ENCODE measurements at regions not wholly inside any gene's neighbourhood (a gene's known extent, or its start where the extent isn't known, plus 50 kb on each side); places are given as distances from the start of the nearest gene placed in this dataset.

- Histone ChIP-seq H3K27ac (ENCODE audit: low read depth, low read length) (no peak overlapping the region), H3K9me2 (replicated peaks; ENCODE audit: insufficient read depth, low read length) (no peaks in the 10 kb centered on the region), H2AFZ (ENCODE audit: low read depth, low read length, severe bottlenecking) (no peak overlapping the region), H3K4me2 (ENCODE audit: low read depth, low read length, poor library complexity, severe bottlenecking) (no peak overlapping the region), H3K27me3 (ENCODE audit: low read length) (no peaks in the 10 kb centered on the region), H3K4me3 (ENCODE audit: insufficient read depth, low read length, poor library complexity, severe bottlenecking) (no peak overlapping the region), H3K79me2 (ENCODE audit: insufficient read depth, low read length) (no peaks in the 10 kb centered on the region), H4K20me1 (ENCODE audit: low read depth, low read length) (no peaks in the 10 kb centered on the region), H3F3A (ENCODE audit: insufficient read depth) (no peaks in the 10 kb centered on the region), H3K36me3 (ENCODE audit: low read length) (no peaks in the 10 kb centered on the region), H3K9me3 (ENCODE audit: insufficient read depth, low read length) (no peaks in the 10 kb centered on the region), H3K9ac (ENCODE audit: low read length) (no peak overlapping the region)
- TF ChIP-seq EZH2phosphoT487 (conservative IDR thresholded peaks at IDR 0.05; ENCODE audit: low read length) (no peak), CTCF (IDR thresholded peaks at IDR 0.05; ENCODE audit: insufficient read depth, low read length, poor library complexity, severe bottlenecking) (no peak)
Measured at GRCh38 chr1:96039910-96040309, 681.7 kb upstream of the PTBP2 start.

- H3K9me2 ChIP-seq (replicated peaks; ENCODE audit: insufficient read depth, low read length) = no peaks in the 10 kb centered on the region
- TF ChIP-seq EZH2phosphoT487 (conservative IDR thresholded peaks at IDR 0.05; ENCODE audit: low read length) (no peak), CTCF (IDR thresholded peaks at IDR 0.05; ENCODE audit: insufficient read depth, low read length, poor library complexity, severe bottlenecking) (no peak)
- no peak overlapping the region for H3K9ac ChIP-seq (ENCODE audit: low read length)
- H4K20me1 ChIP-seq (ENCODE audit: low read depth, low read length) = no peaks in the 10 kb centered on the region
- no peaks in the 10 kb centered on the region for H3K36me3 ChIP-seq (ENCODE audit: low read length)
- H3F3A ChIP-seq (ENCODE audit: insufficient read depth) = no peaks in the 10 kb centered on the region
- no peaks in the 10 kb centered on the region for H3K27me3 ChIP-seq (ENCODE audit: low read length)
- H3K4me3 ChIP-seq (ENCODE audit: insufficient read depth, low read length, poor library complexity, severe bottlenecking) = no peak overlapping the region
- H3K79me2 ChIP-seq (ENCODE audit: insufficient read depth, low read length) = no peaks in the 10 kb centered on the region
- H3K4me2 ChIP-seq (ENCODE audit: low read depth, low read length, poor library complexity, severe bottlenecking) = no peak overlapping the region
- H2AFZ ChIP-seq (ENCODE audit: low read depth, low read length, severe bottlenecking) = no peak overlapping the region
- no peaks in the 10 kb centered on the region for H3K9me3 ChIP-seq (ENCODE audit: insufficient read depth, low read length)
- H3K27ac ChIP-seq (ENCODE audit: low read depth, low read length) = no peak overlapping the region
Measured at GRCh38 chr1:96041470-96041869, 680.1 kb upstream of the PTBP2 start.

- Histone ChIP-seq H3K36me3 (ENCODE audit: low read length) (no peaks in the 10 kb centered on the region), H2AFZ (ENCODE audit: low read depth, low read length, severe bottlenecking) (no peak overlapping the region), H3K9ac (ENCODE audit: low read length) (no peak overlapping the region), H3F3A (ENCODE audit: insufficient read depth) (no peaks in the 10 kb centered on the region), H3K79me2 (ENCODE audit: insufficient read depth, low read length) (no peaks in the 10 kb centered on the region), H3K27ac (ENCODE audit: low read depth, low read length) (no peak overlapping the region), H3K4me2 (ENCODE audit: low read depth, low read length, poor library complexity, severe bottlenecking) (no peak overlapping the region), H3K9me2 (replicated peaks; ENCODE audit: insufficient read depth, low read length) (0 out of 2 replicates have a peak, but pooled peaks cover 2% of the 10 kb centered on the region), H3K9me3 (ENCODE audit: insufficient read depth, low read length) (no peaks in the 10 kb centered on the region), H3K27me3 (ENCODE audit: low read length) (no peaks in the 10 kb centered on the region), H3K4me3 (ENCODE audit: insufficient read depth, low read length, poor library complexity, severe bottlenecking) (no peak overlapping the region), H4K20me1 (ENCODE audit: low read depth, low read length) (no peaks in the 10 kb centered on the region)
- TF ChIP-seq CTCF (IDR thresholded peaks at IDR 0.05; ENCODE audit: insufficient read depth, low read length, poor library complexity, severe bottlenecking) (no peak), EZH2phosphoT487 (conservative IDR thresholded peaks at IDR 0.05; ENCODE audit: low read length) (no peak)
Measured at GRCh38 chr1:96048572-96049212, 672.9 kb upstream of the PTBP2 start.
